HEK293T (cell line): ENCODE measurements at regions not wholly inside any gene's neighbourhood (a gene's known extent, or its start where the extent isn't known, plus 50 kb on each side); places are given as distances from the start of the nearest gene placed in this dataset.

Experiments used
- ARNT ChIP-seq: fragments of 450-650 bp; IDR thresholded peaks from 2 replicates; pipeline ENCODE4 v1.6.1; 2017; ENCODE audit warnings: mild to moderate bottlenecking
- BHLHE40 ChIP-seq: fragments of 450-650 bp; IDR thresholded peaks from 2 replicates; pipeline ENCODE4 v1.6.1; 2016; ENCODE audit warnings: mild to moderate bottlenecking, moderate library complexity, borderline replicate concordance
- FOXA1 ChIP-seq: fragments of 450-650 bp; IDR thresholded peaks from 2 replicates; pipeline ENCODE4 v1.6.1; 2016; ENCODE audit warnings: mild to moderate bottlenecking
- FOXK2 ChIP-seq: fragments of 450-650 bp; IDR thresholded peaks from 2 replicates; pipeline ENCODE4 v1.6.1; 2016; ENCODE audit warnings: mild to moderate bottlenecking
- FOXM1 ChIP-seq: fragments of 450-650 bp; IDR thresholded peaks from 2 replicates; pipeline ENCODE4 v1.6.1; 2017; ENCODE audit warnings: mild to moderate bottlenecking, borderline replicate concordance
- L3MBTL2 ChIP-seq: fragments of 450-650 bp; conservative IDR thresholded peaks from 2 replicates; pipeline ENCODE4 v1.6.1; 2016; ENCODE audit warnings: mild to moderate bottlenecking
- LEF1 ChIP-seq: fragments of 450-650 bp; IDR thresholded peaks from 2 replicates; pipeline ENCODE4 v1.6.1; 2017; ENCODE audit warnings: mild to moderate bottlenecking, borderline replicate concordance
- SP1 ChIP-seq: fragments of 450-650 bp; IDR thresholded peaks from 2 replicates; pipeline ENCODE4 v1.6.1; 2017
- SUZ12 ChIP-seq: fragments of 450-650 bp; IDR thresholded peaks from 2 replicates; pipeline ENCODE4 v1.6.1; 2016; ENCODE audit warnings: mild to moderate bottlenecking
- ZNF384 ChIP-seq: fragments of 450-650 bp; IDR thresholded peaks from 2 replicates; pipeline ENCODE4 v1.6.1; 2016

GRCh38 chr11:33525789-33526188, 174.8 kb downstream of the C11orf91 start:
- TF ChIP-seq L3MBTL2 (no peak), BHLHE40 (no peak), ZNF384 (no peak), ARNT (no peak), SP1 (no peak), LEF1 (no peak), FOXK2 (no peak), SUZ12 (no peak), FOXA1 (no peak), FOXM1 (no peak)
